ENCODE measurements at regions not wholly inside any gene's neighbourhood (a gene's known extent, or its start where the extent isn't known, plus 50 kb on each side); places are given as distances from the start of the nearest gene placed in this dataset.
A peak's percentile ranks its signal among the peaks of the same experiment; 100 is the strongest.

GRCh38 chr21:35294231-35294898 is 245.3 kb upstream of the RUNX1 start:
- Histone ChIP-seq H3K9me3 (ENCODE audit: control insufficient read depth in 5 of 5, low read length in 5 of 5) (no peaks in the 10 kb centered on the region), H3K27ac (ENCODE audit: low read depth, low read length) (no peak overlapping the region), H3K4me3 (ENCODE audit: low read depth in 1 of 5, low read length in 5 of 5) (no peak overlapping the region), H3K9ac (ENCODE audit: low read length in 5 of 5) (no peak overlapping the region), H3K27me3 (ENCODE audit: control insufficient read depth in 5 of 5, insufficient read depth in 4 of 5, low read length in 5 of 5) (no peaks in the 10 kb centered on the region), H3K36me3 (ENCODE audit: control insufficient read depth in 5 of 5, insufficient read depth in 5 of 5, low read length in 5 of 5) (no peaks in the 10 kb centered on the region), H3K4me1 (ENCODE audit: control insufficient read depth in 5 of 5, insufficient read depth in 5 of 5, low read length in 5 of 5) (peaks cover 0 to 4% (median 0%) of the 10 kb centered on the region in 5 donors)

DNA sequence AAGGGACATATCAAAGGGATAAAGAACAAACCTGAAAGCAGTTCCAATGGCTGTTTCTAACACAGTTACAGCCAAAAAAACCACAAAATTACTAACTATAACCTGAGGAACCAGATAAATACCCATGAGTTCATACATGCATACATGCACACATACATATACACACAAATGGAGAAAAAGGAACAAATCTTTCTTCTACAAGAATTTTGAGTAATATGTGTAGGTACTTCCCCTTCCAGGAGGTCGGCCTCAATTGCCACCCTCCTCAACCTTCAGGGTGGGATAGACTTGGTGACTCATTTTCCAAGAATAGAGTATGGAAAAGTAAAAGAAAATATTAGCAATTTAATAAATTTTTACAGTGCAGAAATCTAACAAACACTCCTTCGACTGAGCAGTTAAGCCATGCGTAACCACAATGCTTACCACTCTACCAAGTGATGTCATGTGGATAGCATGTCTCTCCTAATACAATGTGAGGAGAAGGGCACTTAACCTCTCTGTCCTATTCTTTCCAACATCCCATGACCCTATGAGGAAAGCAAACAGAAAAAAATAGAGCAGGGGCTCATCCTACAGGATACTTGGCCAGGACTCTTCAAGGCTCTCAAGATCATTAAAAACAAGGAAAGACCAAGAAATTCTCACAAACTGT is 243.0 kb upstream of the RUNX1 start:
- H3K9ac ChIP-seq (ENCODE audit: low read length in 5 of 5): no peak overlapping the region
- no peak overlapping the region for H3K4me3 ChIP-seq (ENCODE audit: low read depth in 1 of 5, low read length in 5 of 5)
- H3K4me1 ChIP-seq (ENCODE audit: control insufficient read depth in 5 of 5, insufficient read depth in 5 of 5, low read length in 5 of 5): peaks cover 0 to 3% (median 0%) of the 10 kb centered on the region in 5 donors
- H3K9me3 ChIP-seq (ENCODE audit: control insufficient read depth in 5 of 5, low read length in 5 of 5): peaks cover 0 to 8% (median 5%) of the 10 kb centered on the region in 5 donors
- H3K27ac ChIP-seq (ENCODE audit: low read depth, low read length): no peak overlapping the region
- H3K27me3 ChIP-seq (ENCODE audit: control insufficient read depth in 5 of 5, insufficient read depth in 4 of 5, low read length in 5 of 5): no peaks in the 10 kb centered on the region
- no peaks in the 10 kb centered on the region for H3K36me3 ChIP-seq (ENCODE audit: control insufficient read depth in 5 of 5, insufficient read depth in 5 of 5, low read length in 5 of 5)

DNA sequence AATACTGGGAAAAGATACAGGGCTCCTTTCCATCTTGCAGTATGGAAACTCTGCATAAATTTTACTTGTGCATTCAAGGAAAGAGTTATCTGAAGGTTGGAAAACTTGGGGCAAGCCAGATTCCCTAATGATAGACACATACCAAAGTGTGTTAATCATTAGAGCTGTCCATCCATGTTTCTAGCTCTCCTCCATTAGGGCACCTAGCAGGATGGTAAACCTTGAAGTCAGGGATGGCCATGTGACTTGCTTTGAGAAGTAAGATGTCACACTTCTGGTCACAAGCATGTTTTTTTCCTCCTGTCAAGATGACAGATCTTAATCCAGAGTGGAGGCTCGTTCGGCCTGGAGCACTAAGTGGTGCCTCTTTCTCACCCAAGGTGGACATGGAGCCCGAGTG is 241.9 kb upstream of the RUNX1 start:
- Histone ChIP-seq H3K9ac (ENCODE audit: low read length in 5 of 5) (no peak overlapping the region), H3K4me1 (ENCODE audit: control insufficient read depth in 5 of 5, insufficient read depth in 5 of 5, low read length in 5 of 5) (peaks cover 0 to 3% (median 0%) of the 10 kb centered on the region in 5 donors), H3K9me3 (ENCODE audit: control insufficient read depth in 5 of 5, low read length in 5 of 5) (peaks cover 0 to 11% (median 6%) of the 10 kb centered on the region in 5 donors), H3K27ac (ENCODE audit: low read depth, low read length) (no peak overlapping the region), H3K27me3 (ENCODE audit: control insufficient read depth in 5 of 5, insufficient read depth in 4 of 5, low read length in 5 of 5) (no peaks in the 10 kb centered on the region), H3K4me3 (ENCODE audit: low read depth in 1 of 5, low read length in 5 of 5) (no peak overlapping the region), H3K36me3 (ENCODE audit: control insufficient read depth in 5 of 5, insufficient read depth in 5 of 5, low read length in 5 of 5) (no peaks in the 10 kb centered on the region)

GRCh38 chr21:35288238-35288637 is 239.1 kb upstream of the RUNX1 start:
- H3K27me3 ChIP-seq (ENCODE audit: control insufficient read depth in 5 of 5, insufficient read depth in 4 of 5, low read length in 5 of 5): no peaks in the 10 kb centered on the region
- no peak overlapping the region for H3K27ac ChIP-seq (ENCODE audit: low read depth, low read length)
- peaks cover 0 to 11% (median 6%) of the 10 kb centered on the region in 5 donors for H3K9me3 ChIP-seq (ENCODE audit: control insufficient read depth in 5 of 5, low read length in 5 of 5)
- H3K4me3 ChIP-seq (ENCODE audit: low read depth in 1 of 5, low read length in 5 of 5): no peak overlapping the region
- H3K36me3 ChIP-seq (ENCODE audit: control insufficient read depth in 5 of 5, insufficient read depth in 5 of 5, low read length in 5 of 5): no peaks in the 10 kb centered on the region
- H3K4me1 ChIP-seq (ENCODE audit: control insufficient read depth in 5 of 5, insufficient read depth in 5 of 5, low read length in 5 of 5): peaks cover 2 to 14% (median 12%) of the 10 kb centered on the region in 5 donors
- H3K9ac ChIP-seq (ENCODE audit: low read length in 5 of 5): no peak overlapping the region

- Histone ChIP-seq H3K4me1 (ENCODE audit: control insufficient read depth in 5 of 5, insufficient read depth in 5 of 5, low read length in 5 of 5) (peaks cover 2 to 19% (median 12%) of the 10 kb centered on the region in 5 donors), H3K9me3 (ENCODE audit: control insufficient read depth in 5 of 5, low read length in 5 of 5) (peaks cover 0 to 11% (median 6%) of the 10 kb centered on the region in 5 donors), H3K27me3 (ENCODE audit: control insufficient read depth in 5 of 5, insufficient read depth in 4 of 5, low read length in 5 of 5) (no peaks in the 10 kb centered on the region), H3K27ac (ENCODE audit: low read depth, low read length) (peak overlapping the region; percentile 9), H3K9ac (ENCODE audit: low read length in 5 of 5) (no peak overlapping the region), H3K4me3 (ENCODE audit: low read depth in 1 of 5, low read length in 5 of 5) (peak overlapping the region in 3 of 5 donors; percentile 2 to 31 (median 16)), H3K36me3 (ENCODE audit: control insufficient read depth in 5 of 5, insufficient read depth in 5 of 5, low read length in 5 of 5) (no peaks in the 10 kb centered on the region)
Observed at GRCh38 chr21:35284199-35284598, 235.1 kb upstream of the RUNX1 start.

- H3K4me3 ChIP-seq (ENCODE audit: low read depth in 1 of 5, low read length in 5 of 5): no peak overlapping the region
- H3K9ac ChIP-seq (ENCODE audit: low read length in 5 of 5): no peak overlapping the region
- H3K4me1 ChIP-seq (ENCODE audit: control insufficient read depth in 5 of 5, insufficient read depth in 5 of 5, low read length in 5 of 5): peaks cover 2 to 19% (median 12%) of the 10 kb centered on the region in 5 donors
- no peak overlapping the region for H3K27ac ChIP-seq (ENCODE audit: low read depth, low read length)
- H3K9me3 ChIP-seq (ENCODE audit: control insufficient read depth in 5 of 5, low read length in 5 of 5): peaks cover 0 to 14% (median 6%) of the 10 kb centered on the region in 5 donors
- no peaks in the 10 kb centered on the region for H3K36me3 ChIP-seq (ENCODE audit: control insufficient read depth in 5 of 5, insufficient read depth in 5 of 5, low read length in 5 of 5)
- no peaks in the 10 kb centered on the region for H3K27me3 ChIP-seq (ENCODE audit: control insufficient read depth in 5 of 5, insufficient read depth in 4 of 5, low read length in 5 of 5)
Observed at GRCh38 chr21:35282944-35283343, 233.8 kb upstream of the RUNX1 start.

- no peaks in the 10 kb centered on the region for H3K27me3 ChIP-seq (ENCODE audit: control insufficient read depth in 5 of 5, insufficient read depth in 4 of 5, low read length in 5 of 5)
- H3K4me1 ChIP-seq (ENCODE audit: control insufficient read depth in 5 of 5, insufficient read depth in 5 of 5, low read length in 5 of 5): peaks cover 2 to 19% (median 12%) of the 10 kb centered on the region in 5 donors
- no peak overlapping the region for H3K4me3 ChIP-seq (ENCODE audit: low read depth in 1 of 5, low read length in 5 of 5)
- no peak overlapping the region for H3K27ac ChIP-seq (ENCODE audit: low read depth, low read length)
- no peak overlapping the region for H3K9ac ChIP-seq (ENCODE audit: low read length in 5 of 5)
- no peaks in the 10 kb centered on the region for H3K36me3 ChIP-seq (ENCODE audit: control insufficient read depth in 5 of 5, insufficient read depth in 5 of 5, low read length in 5 of 5)
- peaks cover 0 to 5% (median 0%) of the 10 kb centered on the region in 5 donors for H3K9me3 ChIP-seq (ENCODE audit: control insufficient read depth in 5 of 5, low read length in 5 of 5)
Observed at GRCh38 chr21:35281956-35282355, 232.9 kb upstream of the RUNX1 start.

DNA sequence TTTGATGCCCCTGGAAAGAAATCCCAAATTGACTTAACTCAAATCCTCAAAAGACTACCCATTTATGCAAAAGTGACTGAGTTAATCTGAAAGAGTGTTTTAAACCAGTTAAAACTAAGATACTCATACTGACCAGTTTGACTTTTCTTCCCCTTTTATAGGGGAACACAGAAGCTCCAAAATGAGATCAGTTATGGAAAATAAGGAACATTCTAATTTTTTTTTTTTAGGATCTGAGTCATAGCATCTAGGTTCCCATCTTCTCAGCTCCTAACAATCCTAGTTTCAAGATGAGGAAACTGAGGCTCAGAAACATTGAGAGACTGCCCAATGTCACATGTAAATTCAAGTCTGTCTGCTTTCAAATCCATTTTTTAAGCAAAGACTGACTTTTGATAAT is 231.1 kb upstream of the RUNX1 start:
- Histone ChIP-seq H3K4me1 (ENCODE audit: control insufficient read depth in 5 of 5, insufficient read depth in 5 of 5, low read length in 5 of 5) (peaks cover 2 to 19% (median 12%) of the 10 kb centered on the region in 5 donors), H3K36me3 (ENCODE audit: control insufficient read depth in 5 of 5, insufficient read depth in 5 of 5, low read length in 5 of 5) (no peaks in the 10 kb centered on the region), H3K9ac (ENCODE audit: low read length in 5 of 5) (no peak overlapping the region), H3K9me3 (ENCODE audit: control insufficient read depth in 5 of 5, low read length in 5 of 5) (peaks cover 0 to 3% (median 0%) of the 10 kb centered on the region in 5 donors), H3K27ac (ENCODE audit: low read depth, low read length) (no peak overlapping the region), H3K4me3 (ENCODE audit: low read depth in 1 of 5, low read length in 5 of 5) (no peak overlapping the region), H3K27me3 (ENCODE audit: control insufficient read depth in 5 of 5, insufficient read depth in 4 of 5, low read length in 5 of 5) (no peaks in the 10 kb centered on the region)

- peaks cover 0 to under 1% (median 0%) of the 10 kb centered on the region in 5 donors for H3K4me1 ChIP-seq (ENCODE audit: control insufficient read depth in 5 of 5, insufficient read depth in 5 of 5, low read length in 5 of 5)
- H3K27me3 ChIP-seq (ENCODE audit: control insufficient read depth in 5 of 5, insufficient read depth in 4 of 5, low read length in 5 of 5): no peaks in the 10 kb centered on the region
- H3K27ac ChIP-seq (ENCODE audit: low read depth, low read length): no peak overlapping the region
- H3K9ac ChIP-seq (ENCODE audit: low read length in 5 of 5): no peak overlapping the region
- H3K4me3 ChIP-seq (ENCODE audit: low read depth in 1 of 5, low read length in 5 of 5): no peak overlapping the region
- peaks cover 0 to 3% (median 0%) of the 10 kb centered on the region in 5 donors for H3K9me3 ChIP-seq (ENCODE audit: control insufficient read depth in 5 of 5, low read length in 5 of 5)
- no peaks in the 10 kb centered on the region for H3K36me3 ChIP-seq (ENCODE audit: control insufficient read depth in 5 of 5, insufficient read depth in 5 of 5, low read length in 5 of 5)
Observed at GRCh38 chr21:35275776-35276175, 226.7 kb upstream of the RUNX1 start.

DNA sequence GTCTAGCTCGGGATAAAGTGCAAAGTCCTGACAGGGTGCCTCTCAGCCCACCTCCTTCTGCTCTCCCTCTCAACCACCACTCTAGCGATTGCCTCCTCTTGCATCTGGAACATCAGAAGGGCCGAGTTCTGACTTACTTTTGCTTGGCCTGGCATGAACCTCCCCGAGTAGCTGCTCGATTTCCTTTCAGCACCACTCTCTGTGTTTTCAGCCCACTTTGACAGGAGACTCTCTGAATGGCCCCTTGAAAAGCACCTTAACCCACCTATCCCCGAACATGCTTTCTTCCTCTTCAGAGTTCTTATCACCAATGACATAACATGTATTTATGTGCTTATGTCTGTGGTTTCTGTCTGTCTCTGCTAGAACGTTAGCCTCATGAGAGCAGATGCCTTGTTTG is 225.8 kb upstream of the RUNX1 start:
- Histone ChIP-seq H3K27me3 (ENCODE audit: control insufficient read depth in 5 of 5, insufficient read depth in 4 of 5, low read length in 5 of 5) (no peaks in the 10 kb centered on the region), H3K9ac (ENCODE audit: low read length in 5 of 5) (no peak overlapping the region), H3K4me1 (ENCODE audit: control insufficient read depth in 5 of 5, insufficient read depth in 5 of 5, low read length in 5 of 5) (no peaks in the 10 kb centered on the region), H3K4me3 (ENCODE audit: low read depth in 1 of 5, low read length in 5 of 5) (no peak overlapping the region), H3K27ac (ENCODE audit: low read depth, low read length) (no peak overlapping the region), H3K9me3 (ENCODE audit: control insufficient read depth in 5 of 5, low read length in 5 of 5) (peaks cover 0 to 3% (median 0%) of the 10 kb centered on the region in 5 donors), H3K36me3 (ENCODE audit: control insufficient read depth in 5 of 5, insufficient read depth in 5 of 5, low read length in 5 of 5) (no peaks in the 10 kb centered on the region)

Measured in subcutaneous abdominal adipose tissue (tissue), 5 donors.